Lung (tissue), 11 donors: ENCODE measurements at regions not wholly inside any gene's neighbourhood (a gene's known extent, or its start where the extent isn't known, plus 50 kb on each side); places are given as distances from the start of the nearest gene placed in this dataset.

Experiments used
- ATAC-seq: fragments of 200-7000 bp; cut with Tn5 transposase; one replicate; pipeline ENCODE4 v1.9.1; 2020; ENCODE audit warnings: moderate number of reproducible peaks; ENCODE audit not compliant: insufficient read depth, low FRiP score
- DNase-seq, 3 donors: peaks; one replicate each; pipeline ENCODE4 v3.0.0-alpha.2; 2013 to 2017
- H3K27ac ChIP-seq, 2 donors: one replicate each; pipeline ENCODE4 v1.5.1; 2013; ENCODE audit warnings: mild to moderate bottlenecking in 2 of 2, moderate library complexity in 2 of 2, control low read depth in 1 of 2, inconsistent platforms in 1 of 2, low read depth in 1 of 2, low read length in 1 of 2
- H3K27me3 ChIP-seq, 3 donors: one replicate each; pipeline ENCODE4 v1.5.1; 2013; ENCODE audit warnings: low read length in 2 of 3; ENCODE audit not compliant: control insufficient read depth in 3 of 3, insufficient read depth in 3 of 3
- H3K36me3 ChIP-seq, 4 donors: one replicate each; pipeline ENCODE4 v1.5.1; 2013; ENCODE audit warnings: low read length in 4 of 4, mild to moderate bottlenecking in 1 of 4, moderate library complexity in 1 of 4; ENCODE audit not compliant: control insufficient read depth in 4 of 4, insufficient read depth in 4 of 4
- H3K4me1 ChIP-seq, 5 donors: one replicate each; pipeline ENCODE4 v1.5.1; 2013; ENCODE audit warnings: low read length in 5 of 5, mild to moderate bottlenecking in 2 of 5, moderate library complexity in 1 of 5; ENCODE audit not compliant: control insufficient read depth in 5 of 5, insufficient read depth in 5 of 5
- H3K4me3 ChIP-seq: one replicate; pipeline ENCODE4 v1.5.1; 2013; ENCODE audit warnings: mild to moderate bottlenecking, control low read depth, moderate library complexity
- H3K9ac ChIP-seq, 2 donors: one replicate each; pipeline ENCODE4 v1.5.1; 2013; ENCODE audit warnings: low read length in 2 of 2, control low read depth in 1 of 2; ENCODE audit not compliant: insufficient read depth in 1 of 2
- H3K9me3 ChIP-seq, 4 donors: one replicate each; pipeline ENCODE4 v1.5.1; 2013; ENCODE audit warnings: low read length in 3 of 4, mild to moderate bottlenecking in 1 of 4, moderate library complexity in 1 of 4; ENCODE audit not compliant: control insufficient read depth in 4 of 4, insufficient read depth in 3 of 4
- CTCF ChIP-seq: IDR thresholded peaks from 2 replicates; pipeline ENCODE4 v1.5.1; 2012; ENCODE audit warnings: mild to moderate bottlenecking; ENCODE audit errors: control extremely low read depth, extremely low read depth
- WGBS, 2 donors: extraction: QIAGEN DNeasy Blood & Tissue Kit; methylation state at CpG; one replicate each; pipeline ENCODE4 v1.1.7; 2013; 5-methylcytosine and 5-hydroxymethylcytosine counted together
- donor health status: control.
- donor health status: control.
- donor health status: Bipolar disorder and iron deficiency.
- donor health status: healthy.
- donor health status: DM: yes; HTN: yes; CAD: no.

GRCh38 chr4:24392613-24393012, 191.7 kb downstream of the DHX15 start:
- H3K9ac ChIP-seq, result no peak overlapping the region
- DNase-seq, result no peak
- no peaks in the 10 kb centered on the region for H3K36me3 ChIP-seq
- H3K9me3 ChIP-seq, result no peaks in the 10 kb centered on the region
- WGBS, 2 donors, result 68 to 80% methylated on average over 5 of the region's 5 CpGs
- no peaks in the 10 kb centered on the region for H3K27me3 ChIP-seq
- H3K27ac ChIP-seq, result no peak overlapping the region
- H3K4me3 ChIP-seq, result no peak overlapping the region
- no peak for ATAC-seq
- H3K4me1 ChIP-seq, result peaks cover 0 to 4% (median 0%) of the 10 kb centered on the region in 5 donors
- TF ChIP-seq CTCF, result no peak

- TF ChIP-seq CTCF, result no peak
- DNase-seq, result no peak
- 35% methylated on average over 2 of the region's 2 CpGs for WGBS, 2 donors
- Histone ChIP-seq H3K27me3 (no peaks in the 10 kb centered on the region), H3K4me3 (no peak overlapping the region), H3K4me1 (no peaks in the 10 kb centered on the region), H3K27ac (no peak overlapping the region), H3K9me3 (no peaks in the 10 kb centered on the region), H3K9ac (no peak overlapping the region), H3K36me3 (no peaks in the 10 kb centered on the region)
- ATAC-seq, result no peak
Observed at GRCh38 chr4:24382381-24382780, 202.0 kb downstream of the DHX15 start.

- WGBS, 2 donors, result 74 to 77% methylated on average over 2 of the region's 2 CpGs
- no peak overlapping the region for H3K4me3 ChIP-seq
- no peak for TF ChIP-seq CTCF
Observed at GRCh38 chr4:24380957-24381665, 203.2 kb downstream of the DHX15 start.

GRCh38 chr4:24373704-24374103, 210.7 kb downstream of the DHX15 start:
- no peaks in the 10 kb centered on the region for H3K27me3 ChIP-seq
- no peak for ATAC-seq
- H3K9me3 ChIP-seq, result no peaks in the 10 kb centered on the region
- H3K4me1 ChIP-seq, result no peaks in the 10 kb centered on the region
- no peak for TF ChIP-seq CTCF
- 34 to 51% methylated on average over 2 of the region's 2 CpGs for WGBS, 2 donors
- H3K36me3 ChIP-seq, result no peaks in the 10 kb centered on the region
- H3K27ac ChIP-seq, result no peak overlapping the region
- H3K4me3 ChIP-seq, result no peak overlapping the region
- no peak for DNase-seq
- H3K9ac ChIP-seq, result no peak overlapping the region

More at GRCh38 chr4:24380957-24381665, 203.2 kb downstream of the DHX15 start:
- no peak overlapping the region for H3K9ac ChIP-seq
- no peaks in the 10 kb centered on the region for H3K36me3 ChIP-seq
- DNase-seq (no peak), ATAC-seq (no peak)
- H3K27me3 ChIP-seq, result no peaks in the 10 kb centered on the region
- no peaks in the 10 kb centered on the region for H3K4me1 ChIP-seq
- H3K9me3 ChIP-seq, result no peaks in the 10 kb centered on the region
- no peak overlapping the region for H3K27ac ChIP-seq
